Stimulated activated CD4-positive, alpha-beta T cell treated with anti-CD3 and anti-CD28 coated beads, Interleukin-15, amount 100 ng/mL, for 24 hours (primary cell): ENCODE measurements at regions not wholly inside any gene's neighbourhood (a gene's known extent, or its start where the extent isn't known, plus 50 kb on each side); places are given as distances from the start of the nearest gene placed in this dataset.

Source experiments
- DNase-seq: peaks from one replicate; pipeline ENCODE4 v3.0.0-alpha.2; 2020

DNA sequence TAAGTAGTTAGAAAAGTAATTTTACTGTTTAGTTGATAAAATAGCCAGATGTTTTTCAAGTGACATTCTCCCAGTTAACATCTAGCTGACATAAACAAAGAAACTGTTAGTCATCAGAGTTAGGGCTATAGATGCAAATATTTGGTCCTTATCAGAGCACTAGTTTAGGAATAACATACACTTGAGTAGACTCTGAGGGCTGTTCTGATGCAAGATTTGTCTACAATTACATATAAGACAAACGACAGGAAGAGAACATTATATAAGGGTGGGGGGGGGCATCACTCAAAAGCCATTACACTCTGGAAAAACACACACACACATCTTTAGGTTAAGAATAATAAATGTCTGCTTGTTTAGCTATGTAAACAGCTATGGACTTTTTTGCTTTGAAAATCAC lies 554.4 kb upstream of the LRRTM1 start:
- no peak for DNase-seq

DNA sequence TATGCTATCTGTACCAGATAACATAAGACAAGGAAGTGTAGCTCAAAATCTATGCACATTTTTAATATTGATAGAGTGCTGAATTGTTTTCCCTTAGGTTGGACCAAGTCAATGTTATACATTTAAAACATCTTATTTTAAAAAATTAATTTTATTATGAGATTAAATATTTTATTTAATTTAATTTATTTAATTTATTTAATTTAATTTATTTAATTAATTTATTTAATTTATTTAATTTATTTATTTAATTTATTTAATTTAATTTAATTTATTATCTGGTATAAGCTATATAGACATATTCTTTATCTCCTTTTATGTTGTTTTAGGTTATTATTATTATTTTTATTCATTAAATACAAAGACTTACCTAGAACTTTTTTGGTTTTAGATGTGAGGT lies 551.7 kb upstream of the LRRTM1 start:
- DNase-seq: no peak

DNA sequence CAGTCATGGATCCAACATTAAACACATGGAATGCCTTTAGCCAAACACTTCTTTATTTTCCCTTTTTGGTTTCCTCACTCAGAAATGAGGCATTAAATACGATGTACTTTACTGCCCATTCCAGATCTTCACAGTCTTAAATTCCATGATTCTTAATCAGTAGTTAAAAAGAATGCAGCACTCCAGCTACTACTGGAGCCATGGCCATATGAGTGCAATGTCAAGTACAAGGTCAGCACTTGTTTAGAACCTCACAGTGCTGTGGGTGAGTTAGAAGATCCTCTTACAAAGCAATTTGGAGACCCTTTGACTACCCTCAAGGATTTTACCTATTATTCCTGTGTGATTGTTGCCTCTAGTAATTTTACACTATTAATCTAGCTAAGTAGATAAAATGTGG lies 550.3 kb upstream of the LRRTM1 start:
- no peak for DNase-seq

DNA sequence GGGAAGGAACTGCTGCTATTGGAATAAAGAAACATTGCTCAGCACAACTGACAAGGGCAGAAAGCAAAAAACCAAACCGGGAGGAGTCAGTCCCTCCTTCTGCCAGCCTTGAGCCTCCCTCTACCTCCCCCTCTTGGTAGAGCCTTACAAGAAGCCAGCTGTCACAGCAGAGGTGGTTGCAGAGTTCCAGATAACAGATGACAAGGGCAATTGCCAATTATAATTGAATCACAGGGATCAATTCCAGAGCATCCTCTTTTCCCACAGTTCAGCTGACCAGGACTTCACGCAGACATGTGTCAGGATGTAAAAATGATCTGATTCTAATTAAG lies 548.2 kb upstream of the LRRTM1 start:
- DNase-seq: no peak

DNA sequence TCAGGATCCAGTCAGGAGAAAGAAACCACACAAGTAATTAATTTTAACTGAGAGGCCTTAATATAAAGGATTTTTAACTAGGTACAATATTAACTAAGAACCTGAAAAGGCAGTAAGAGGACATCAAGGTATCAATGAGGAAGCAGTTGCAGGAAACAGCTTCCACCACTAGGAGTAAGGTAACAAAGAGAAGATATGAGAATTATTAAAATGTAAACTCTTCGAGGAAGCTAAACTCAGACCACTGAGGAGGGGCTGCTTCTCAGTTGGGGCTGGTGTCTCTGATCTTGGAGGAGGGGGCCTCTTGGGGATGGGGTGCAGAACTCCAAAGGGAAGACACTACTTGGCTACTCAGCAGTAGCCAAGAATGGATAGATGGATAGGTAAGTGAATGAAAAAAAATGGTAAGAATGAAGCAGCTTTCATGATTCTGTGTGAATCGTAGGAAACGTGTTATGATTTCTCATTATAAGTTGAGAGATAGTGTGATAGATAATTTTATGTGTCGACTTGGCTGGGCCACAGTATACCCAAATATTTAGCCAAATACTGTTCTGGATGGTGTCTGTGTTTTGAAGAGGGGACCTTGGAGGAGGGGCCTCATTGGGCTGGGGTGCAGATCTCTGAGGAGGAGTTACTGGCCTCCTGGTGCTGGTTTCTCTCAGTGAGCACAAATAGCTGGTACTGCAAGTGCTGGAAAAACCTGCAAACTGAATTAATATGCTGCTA lies 547.7 kb upstream of the LRRTM1 start:
- no peak for DNase-seq

DNA sequence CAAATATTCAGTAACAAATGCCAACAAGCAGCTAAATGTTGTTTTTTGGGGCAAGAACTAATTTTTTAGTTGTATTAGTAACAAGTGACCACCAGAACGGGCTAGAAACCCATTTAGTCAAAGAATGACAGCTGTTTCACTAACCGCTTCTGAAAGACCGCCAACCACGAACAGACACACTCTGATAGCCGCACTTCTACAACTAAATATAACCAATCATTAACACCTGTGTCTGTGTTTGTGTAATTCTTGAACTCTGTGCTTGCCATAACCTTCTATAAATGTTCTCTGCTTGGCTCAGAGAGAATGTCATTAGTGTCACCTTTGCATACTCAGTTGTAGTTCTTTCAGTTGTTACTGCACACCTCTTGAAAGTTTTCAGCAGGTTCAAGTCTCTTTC lies 526.3 kb upstream of the LRRTM1 start:
- DNase-seq: no peak

DNA sequence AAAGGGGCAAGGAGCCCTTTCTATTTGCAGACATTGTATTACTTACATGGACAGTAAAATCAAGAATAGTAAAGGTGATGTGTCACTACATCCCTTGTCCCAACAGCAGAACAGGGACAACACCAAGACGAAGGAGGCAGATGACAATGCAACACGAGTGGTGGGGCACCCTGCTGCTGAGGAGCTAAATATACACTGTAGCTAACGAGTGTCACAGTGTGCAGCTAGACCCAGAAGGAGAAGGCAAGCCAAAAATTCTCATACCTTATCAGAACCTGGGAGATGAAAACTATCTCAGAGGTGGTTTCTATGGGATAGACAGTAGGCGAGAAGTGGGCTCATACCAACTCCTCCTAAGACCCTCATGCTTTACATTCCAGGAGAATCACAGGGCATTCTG lies 518.4 kb upstream of the LRRTM1 start:
- DNase-seq: no peak

DNA sequence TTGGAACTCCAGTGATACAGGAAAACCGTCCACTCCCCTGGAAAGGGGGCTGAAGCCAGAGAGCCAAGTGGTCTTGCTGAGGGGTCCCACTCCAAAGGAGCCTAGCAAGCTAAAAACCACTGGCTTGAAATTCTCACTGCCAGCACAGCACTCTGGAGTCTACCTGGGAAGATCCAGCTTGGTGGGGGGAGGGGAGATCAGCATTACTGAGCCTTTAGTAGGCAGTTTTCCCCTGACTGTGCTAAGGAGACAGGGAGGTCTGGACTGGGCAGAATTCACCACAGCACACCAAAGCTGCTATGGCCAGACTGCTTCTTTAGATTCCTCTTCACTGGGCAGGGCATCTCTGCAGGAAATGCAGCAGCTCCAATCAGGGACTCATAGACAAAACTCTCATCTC lies 510.7 kb upstream of the LRRTM1 start:
- no peak for DNase-seq

DNA sequence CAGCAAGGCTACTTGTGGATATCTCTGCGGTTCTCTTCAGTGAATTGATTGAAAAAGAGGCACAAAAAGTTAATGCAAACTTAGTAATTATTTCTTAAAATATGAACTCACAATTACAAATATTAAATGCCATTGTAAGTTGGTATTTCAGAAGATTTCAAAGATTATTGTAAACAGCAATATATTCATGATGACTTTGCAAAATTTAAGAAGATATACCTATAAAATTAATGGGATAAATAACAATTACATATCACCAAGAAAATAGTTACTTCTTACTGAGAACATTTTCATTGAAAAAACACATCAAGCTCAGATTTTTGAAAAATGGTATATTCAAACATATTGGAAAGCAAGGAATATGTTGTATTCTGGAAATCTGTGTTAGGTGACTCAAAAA lies 482.0 kb upstream of the LRRTM1 start:
- DNase-seq: no peak

DNA sequence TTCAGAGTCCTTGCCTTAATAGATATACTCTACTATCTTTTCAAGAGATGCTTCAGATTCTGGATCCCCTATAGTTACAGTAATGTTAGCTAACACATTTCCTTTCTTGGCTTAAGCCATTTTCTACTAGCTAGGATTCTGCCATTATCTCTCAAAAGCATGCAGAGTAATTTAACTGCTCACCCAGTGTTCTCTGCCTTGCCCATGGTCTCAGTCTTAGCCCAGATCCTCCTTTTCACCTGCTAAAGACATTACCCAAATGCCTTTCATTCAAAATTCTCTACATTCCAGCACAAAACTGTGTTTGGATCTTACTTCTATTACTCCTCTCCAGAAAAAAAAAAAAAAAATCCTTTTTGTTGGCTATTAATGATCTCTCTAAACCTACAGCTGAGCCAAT lies 474.2 kb upstream of the LRRTM1 start:
- DNase-seq: no peak

DNA sequence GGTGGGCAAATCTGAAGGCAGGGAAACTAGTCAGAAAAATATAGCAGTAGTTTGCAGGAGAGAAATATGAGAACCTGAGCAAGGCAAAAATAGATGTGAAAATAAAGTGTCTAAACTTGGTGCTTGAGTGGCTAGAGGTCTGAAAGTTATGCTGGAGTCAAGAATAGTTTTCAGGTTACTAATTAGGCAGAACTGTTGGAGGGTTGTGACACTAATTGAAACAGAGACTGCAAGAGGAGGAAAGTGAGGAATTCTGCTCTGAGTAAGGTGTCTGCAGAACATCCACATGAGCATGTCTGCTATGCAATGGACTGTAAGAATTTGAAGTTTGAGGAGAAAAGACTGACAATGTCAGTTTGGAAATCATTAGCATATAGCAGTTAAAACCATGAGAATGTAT lies 444.0 kb upstream of the LRRTM1 start:
- no peak for DNase-seq

DNA sequence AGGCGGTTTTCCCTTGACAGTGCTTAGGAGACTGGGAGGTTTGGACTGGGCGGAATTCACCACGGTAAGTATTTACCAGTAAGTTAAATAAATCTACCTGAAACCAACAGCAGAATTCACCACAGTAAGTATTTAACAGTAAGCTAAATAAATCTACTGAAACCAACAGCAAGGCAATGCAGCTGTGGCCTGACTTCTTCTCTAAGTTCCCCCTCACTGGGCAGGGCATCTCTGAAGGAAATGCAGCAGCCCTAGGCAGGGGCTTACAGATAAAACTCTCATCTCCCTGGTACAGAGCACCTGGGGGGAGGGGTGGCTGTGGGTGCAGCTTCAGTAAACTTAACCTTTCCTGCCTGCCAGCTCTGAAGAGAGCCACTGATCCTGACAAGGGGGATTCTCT lies 432.5 kb upstream of the LRRTM1 start:
- DNase-seq: no peak

DNA sequence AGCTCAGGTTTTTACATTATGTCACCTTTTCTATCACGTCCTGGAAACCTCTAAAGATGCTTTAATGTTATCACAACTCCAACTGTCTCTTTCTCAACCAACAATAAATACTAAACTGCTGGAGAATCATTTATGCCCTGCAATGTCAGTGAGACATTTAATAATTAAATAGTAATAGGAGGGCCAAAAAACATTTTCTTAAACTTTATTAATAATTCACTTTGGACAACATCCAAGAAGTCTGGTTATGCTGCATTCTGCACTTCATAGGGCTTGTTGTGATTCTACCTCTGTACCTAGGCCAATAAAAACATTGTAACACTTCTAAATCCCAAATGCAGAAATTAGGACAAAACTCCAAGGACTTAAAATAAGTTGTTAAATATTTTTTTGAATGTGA lies 420.4 kb upstream of the LRRTM1 start:
- no peak for DNase-seq

DNA sequence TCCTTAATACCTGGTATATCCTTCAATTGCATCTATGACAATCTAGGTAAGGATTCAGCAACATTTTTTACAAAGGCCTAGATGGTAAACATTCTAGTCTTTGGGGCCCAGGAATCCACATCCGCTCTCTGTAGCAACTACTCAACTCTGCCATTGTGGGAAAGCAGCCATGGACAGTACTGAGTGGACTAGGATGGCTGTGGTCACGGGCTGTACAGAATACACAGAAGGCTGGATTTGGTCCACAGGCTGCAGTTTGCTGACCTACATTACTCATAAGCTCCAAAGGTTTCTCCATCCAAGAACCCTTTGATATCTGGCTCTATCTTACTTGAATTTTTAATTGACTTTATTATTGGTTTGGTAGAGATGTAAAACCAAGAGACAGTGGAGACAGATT lies 418.3 kb upstream of the LRRTM1 start:
- DNase-seq: no peak

DNA sequence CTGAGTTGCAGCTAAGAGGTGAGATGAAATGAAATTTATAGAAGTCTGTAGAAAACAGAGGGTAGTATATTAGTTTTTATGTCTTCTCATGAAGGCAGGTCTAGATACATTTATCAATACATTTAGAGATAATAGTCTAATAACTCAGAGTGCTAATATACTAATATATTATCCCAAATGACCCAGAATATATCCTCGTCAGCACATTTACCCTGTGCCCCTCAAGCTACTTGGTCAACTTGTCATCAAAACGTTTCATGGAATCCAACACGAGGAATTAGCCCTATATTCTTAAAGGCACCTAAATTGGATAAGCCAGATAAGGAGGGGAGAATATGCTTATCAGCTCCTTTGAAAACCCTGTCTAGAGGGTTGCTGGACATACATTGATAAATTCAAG lies 415.1 kb upstream of the LRRTM1 start:
- no peak for DNase-seq

DNA sequence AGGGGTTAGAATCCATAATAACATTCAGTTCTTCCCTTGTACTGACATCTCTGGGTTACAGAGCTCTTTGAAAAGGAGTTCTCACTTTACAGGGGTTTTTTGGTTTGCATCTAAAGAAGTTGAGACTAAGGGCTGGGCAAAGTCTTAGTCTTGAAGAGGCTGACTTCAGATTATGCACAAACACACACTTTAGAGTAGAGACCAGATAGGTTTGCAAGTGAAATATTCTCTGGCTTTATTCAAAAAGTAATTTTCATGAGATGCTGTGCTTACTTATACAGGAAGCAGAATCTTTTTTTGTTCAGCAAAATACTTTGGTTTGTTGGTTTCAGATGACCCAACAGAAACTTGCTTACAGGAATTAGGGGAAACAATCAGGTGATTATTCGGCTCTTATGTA lies 410.9 kb upstream of the LRRTM1 start:
- DNase-seq: no peak

DNA sequence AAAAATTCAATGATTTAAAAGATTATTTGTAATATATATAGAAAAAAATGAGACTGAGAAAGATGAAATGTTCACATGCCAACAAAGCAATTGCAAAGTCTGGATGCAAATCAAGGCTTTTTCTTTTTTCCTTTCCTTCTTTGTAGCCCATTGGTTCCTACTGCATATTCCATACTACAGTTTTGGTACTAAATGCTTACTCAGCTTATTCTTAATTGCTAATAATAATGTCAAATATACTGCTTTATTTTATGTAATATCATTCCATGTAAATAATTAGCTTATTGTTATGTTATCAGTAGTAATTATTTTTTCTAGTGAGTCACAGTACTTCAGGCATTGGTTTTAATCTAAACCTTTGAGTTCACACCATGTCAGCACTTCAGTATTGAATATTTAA lies 407.4 kb upstream of the LRRTM1 start:
- DNase-seq: no peak

DNA sequence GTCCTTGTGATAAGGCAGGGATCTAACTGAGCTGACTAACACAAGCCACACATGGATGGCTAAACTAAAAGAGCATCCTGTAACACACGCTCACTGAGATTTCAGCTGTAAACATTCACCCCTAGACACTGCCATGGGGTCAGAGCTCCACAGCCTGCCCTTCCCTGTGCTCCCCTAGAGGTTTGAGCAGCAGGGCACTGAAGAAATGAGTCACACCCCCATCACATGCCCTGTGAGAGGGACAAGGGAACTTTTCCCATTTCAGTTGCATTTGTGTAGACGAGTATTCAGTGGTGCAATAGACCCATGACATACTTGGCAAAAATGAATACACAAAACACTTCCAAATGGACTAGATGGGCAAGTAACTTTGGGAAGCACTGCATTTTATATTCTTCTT lies 402.4 kb upstream of the LRRTM1 start:
- no peak for DNase-seq

DNA sequence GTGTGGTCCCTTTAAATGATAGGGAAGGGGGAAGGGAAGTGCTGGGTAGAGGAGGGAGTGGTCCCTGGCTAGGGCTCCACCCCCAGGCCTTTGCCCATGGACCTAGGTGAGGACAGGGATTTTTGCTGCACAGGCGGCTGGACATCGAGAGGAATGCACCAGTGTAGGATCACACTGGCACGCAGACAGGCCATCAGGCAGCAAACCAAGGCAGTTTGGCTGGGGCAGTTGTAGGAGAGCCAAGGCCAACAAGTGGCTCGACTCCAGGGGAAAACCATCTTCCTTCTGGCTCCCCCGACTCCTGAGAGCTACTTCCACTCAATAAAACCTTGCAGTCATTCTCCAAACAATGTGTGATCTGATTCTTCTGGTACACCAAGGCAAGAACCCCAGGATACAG lies 402.0 kb upstream of the LRRTM1 start:
- DNase-seq: no peak

DNA sequence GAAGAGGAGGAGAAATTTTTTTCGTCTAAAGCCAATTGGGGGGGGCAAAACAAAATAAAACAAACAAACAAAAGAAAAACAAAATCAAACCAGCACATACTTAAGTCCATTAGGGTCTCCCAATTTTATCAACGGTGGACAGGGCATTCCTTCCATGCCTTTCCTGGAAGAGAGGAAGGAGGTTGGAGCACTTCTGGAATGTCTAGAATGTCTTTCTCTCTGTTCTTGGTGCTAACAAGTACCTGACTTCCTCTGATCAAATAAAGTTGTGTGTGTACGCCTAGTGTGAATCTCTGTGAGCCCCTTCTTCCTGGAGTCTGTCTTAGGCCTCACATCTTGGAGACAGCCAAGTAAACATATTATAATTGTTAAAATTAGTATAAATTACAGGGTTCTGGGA lies 399.0 kb upstream of the LRRTM1 start:
- DNase-seq: no peak

DNA sequence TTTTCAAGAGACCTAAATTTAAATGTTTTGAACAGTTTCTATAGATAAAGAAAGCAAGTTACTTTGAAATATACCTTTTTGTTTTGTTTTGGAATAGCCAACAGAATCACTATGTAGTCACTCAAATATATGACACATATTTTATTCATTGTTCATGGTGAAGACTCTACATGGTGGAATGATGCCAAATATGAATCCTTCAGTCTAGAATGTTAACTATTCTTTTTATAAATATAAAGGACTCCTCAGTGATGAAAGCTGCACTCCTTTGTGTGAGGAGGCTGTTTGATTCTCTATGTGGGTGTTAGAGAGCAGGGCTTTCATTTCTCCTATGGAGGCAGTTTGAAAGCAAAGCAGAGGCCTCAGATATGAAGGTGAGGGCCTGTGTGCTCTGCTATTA lies 396.4 kb upstream of the LRRTM1 start:
- DNase-seq: no peak
